SK-N-MC (cell line): ENCODE measurements at regions not wholly inside any gene's neighbourhood (a gene's known extent, or its start where the extent isn't known, plus 50 kb on each side); places are given as distances from the start of the nearest gene placed in this dataset.

Experiments
- FOXP2 ChIP-seq: optimal IDR thresholded peaks from 2 replicates; pipeline ENCODE3; 2011; ENCODE audit warnings: mild to moderate bottlenecking, moderate library complexity; ENCODE audit not compliant: insufficient read depth; ENCODE audit errors: extremely low read length, control extremely low read depth
- POLR2AphosphoS5 ChIP-seq: IDR thresholded peaks from 2 replicates; pipeline ENCODE4 v1.6.1; 2012; ENCODE audit warnings: mild to moderate bottlenecking, low read depth, low read length, borderline replicate concordance

DNA sequence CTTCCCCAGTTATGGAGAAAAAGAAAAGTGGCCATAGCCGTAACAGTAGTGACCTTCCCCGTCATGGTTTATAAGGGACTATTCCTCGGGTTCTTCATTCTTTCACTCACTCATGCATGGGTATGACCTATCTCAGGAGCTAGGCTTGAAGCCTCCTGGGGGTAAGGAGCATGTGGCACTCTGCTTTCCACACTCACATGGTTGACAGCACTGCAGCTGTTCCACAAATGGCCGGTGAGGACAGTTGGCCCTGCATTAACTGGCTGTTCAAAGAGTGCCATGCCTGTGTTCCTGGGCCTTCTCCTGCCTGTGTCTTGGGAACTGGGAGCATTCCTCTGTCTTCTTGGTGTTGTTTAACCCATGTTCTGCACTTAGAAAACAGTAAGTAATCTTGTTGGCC, 66.2 kb upstream of the PNMA1 start:
- TF ChIP-seq POLR2AphosphoS5 = no peak
- TF ChIP-seq FOXP2 = no peak
